Loucy (cell line): ENCODE measurements at regions not wholly inside any gene's neighbourhood (a gene's known extent, or its start where the extent isn't known, plus 50 kb on each side); places are given as distances from the start of the nearest gene placed in this dataset.

Experiments
- H2AFZ ChIP-seq: fragments of 200-600 bp; sonication (generic); 2 replicates; pipeline ENCODE4 v1.6.0; 2016; ENCODE audit warnings: antibody characterized with exemption, mild to moderate bottlenecking, low read length, moderate library complexity
- H3F3A ChIP-seq: fragments of 200-600 bp; 2 replicates; pipeline ENCODE4 v1.6.0; 2016; ENCODE audit warnings: antibody characterized with exemption, low read depth, mild to moderate bottlenecking
- H3K27me3 ChIP-seq: fragments of 200-600 bp; sonication (generic); 2 replicates; pipeline ENCODE4 v1.6.1; 2014; ENCODE audit warnings: low read length, mild to moderate bottlenecking; ENCODE audit not compliant: insufficient read depth, poor library complexity, severe bottlenecking
- H3K36me3 ChIP-seq: fragments of 200-600 bp; sonication (generic); 2 replicates; pipeline ENCODE4 v1.6.1; 2016; ENCODE audit warnings: low read length; ENCODE audit not compliant: insufficient read depth
- H3K4me1 ChIP-seq: fragments of 200-600 bp; sonication (generic); 2 replicates; pipeline ENCODE4 v1.5.1; 2014; ENCODE audit warnings: low read length, mild to moderate bottlenecking; ENCODE audit not compliant: insufficient read depth, poor library complexity, severe bottlenecking
- H3K4me2 ChIP-seq: fragments of 200-600 bp; sonication (generic); 2 replicates; pipeline ENCODE4 v1.6.0; 2014; ENCODE audit warnings: antibody characterized with exemption, low read length, low read depth, mild to moderate bottlenecking; ENCODE audit not compliant: poor library complexity, severe bottlenecking
- H3K4me3 ChIP-seq: fragments of 200-600 bp; sonication (generic); 2 replicates; pipeline ENCODE4 v1.5.1; 2014; ENCODE audit warnings: low read length, mild to moderate bottlenecking, mixed read lengths; ENCODE audit not compliant: poor library complexity, severe bottlenecking
- H3K79me2 ChIP-seq: fragments of 200-600 bp; sonication (generic); 2 replicates; pipeline ENCODE4 v1.6.1; 2014; ENCODE audit warnings: low read length; ENCODE audit not compliant: insufficient read depth
- H3K9ac ChIP-seq: fragments of 200-600 bp; sonication (generic); 2 replicates; pipeline ENCODE4 v1.6.0; 2014; ENCODE audit warnings: mild to moderate bottlenecking, low read depth, low read length, moderate library complexity; ENCODE audit not compliant: poor library complexity, severe bottlenecking
- H3K9me2 ChIP-seq: fragments of 200-600 bp; sonication (generic); replicated peaks from 2 replicates; pipeline ENCODE4 v1.6.1; 2016; ENCODE audit warnings: low read depth, low read length, mixed read lengths
- H3K9me3 ChIP-seq: fragments of 200-600 bp; sonication (generic); 2 replicates; pipeline ENCODE4 v1.6.1; 2014; ENCODE audit warnings: mild to moderate bottlenecking, antibody characterized with exemption, low read length, low read depth; ENCODE audit not compliant: insufficient read depth
- H4K20me1 ChIP-seq: fragments of 200-600 bp; sonication (generic); 2 replicates; pipeline ENCODE4 v1.6.0; 2014; ENCODE audit warnings: antibody characterized with exemption, low read length, mild to moderate bottlenecking; ENCODE audit not compliant: insufficient read depth, poor library complexity, severe bottlenecking
- EZH2phosphoT487 ChIP-seq: fragments of 200-600 bp; IDR thresholded peaks from 2 replicates; pipeline ENCODE4 v1.6.1; 2018; ENCODE audit warnings: antibody characterized with exemption, mild to moderate bottlenecking, moderate library complexity, borderline replicate concordance
- TF ChIP-seq, protein P1 (sequence below): fragments of 200-600 bp; sonication (generic); conservative IDR thresholded peaks from 2 replicates; pipeline ENCODE4 v1.5.1; 2014; ENCODE audit warnings: mild to moderate bottlenecking, antibody characterized with exemption, low read length

DNA sequence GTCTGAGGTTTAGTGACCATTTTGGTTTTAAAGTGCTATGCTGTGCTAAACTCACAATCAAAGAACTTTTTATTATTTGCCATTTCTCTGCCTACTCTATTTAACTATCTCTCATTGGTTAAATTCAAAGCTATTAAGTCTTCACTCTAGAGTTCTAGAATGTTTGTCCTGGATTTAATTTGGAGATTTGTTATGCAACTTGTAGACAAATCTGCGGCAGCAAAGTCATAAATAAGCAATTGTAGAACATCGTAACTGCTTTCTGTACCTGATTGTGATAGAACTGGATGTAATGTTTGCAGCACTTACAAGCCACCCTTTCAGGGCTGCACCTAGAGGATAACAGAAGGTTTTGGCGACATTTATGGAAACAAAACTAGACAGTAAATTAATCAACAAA is 566.5 kb upstream of the ADGRL2 start:
- TF ChIP-seq EZH2phosphoT487 = no peak
- TF ChIP-seq, protein P1, sequence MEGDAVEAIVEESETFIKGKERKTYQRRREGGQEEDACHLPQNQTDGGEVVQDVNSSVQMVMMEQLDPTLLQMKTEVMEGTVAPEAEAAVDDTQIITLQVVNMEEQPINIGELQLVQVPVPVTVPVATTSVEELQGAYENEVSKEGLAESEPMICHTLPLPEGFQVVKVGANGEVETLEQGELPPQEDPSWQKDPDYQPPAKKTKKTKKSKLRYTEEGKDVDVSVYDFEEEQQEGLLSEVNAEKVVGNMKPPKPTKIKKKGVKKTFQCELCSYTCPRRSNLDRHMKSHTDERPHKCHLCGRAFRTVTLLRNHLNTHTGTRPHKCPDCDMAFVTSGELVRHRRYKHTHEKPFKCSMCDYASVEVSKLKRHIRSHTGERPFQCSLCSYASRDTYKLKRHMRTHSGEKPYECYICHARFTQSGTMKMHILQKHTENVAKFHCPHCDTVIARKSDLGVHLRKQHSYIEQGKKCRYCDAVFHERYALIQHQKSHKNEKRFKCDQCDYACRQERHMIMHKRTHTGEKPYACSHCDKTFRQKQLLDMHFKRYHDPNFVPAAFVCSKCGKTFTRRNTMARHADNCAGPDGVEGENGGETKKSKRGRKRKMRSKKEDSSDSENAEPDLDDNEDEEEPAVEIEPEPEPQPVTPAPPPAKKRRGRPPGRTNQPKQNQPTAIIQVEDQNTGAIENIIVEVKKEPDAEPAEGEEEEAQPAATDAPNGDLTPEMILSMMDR = no peak
- Histone ChIP-seq H3K36me3 (no peaks in the 10 kb centered on the region), H3K9me3 (no peaks in the 10 kb centered on the region), H3K79me2 (no peaks in the 10 kb centered on the region), H2AFZ (no peak overlapping the region), H3K4me1 (no peaks in the 10 kb centered on the region), H3K4me2 (no peak overlapping the region), H3K9me2 (no peaks in the 10 kb centered on the region), H3F3A (no peaks in the 10 kb centered on the region), H4K20me1 (no peaks in the 10 kb centered on the region), H3K4me3 (no peak overlapping the region), H3K27me3 (no peaks in the 10 kb centered on the region), H3K9ac (no peak overlapping the region)

DNA sequence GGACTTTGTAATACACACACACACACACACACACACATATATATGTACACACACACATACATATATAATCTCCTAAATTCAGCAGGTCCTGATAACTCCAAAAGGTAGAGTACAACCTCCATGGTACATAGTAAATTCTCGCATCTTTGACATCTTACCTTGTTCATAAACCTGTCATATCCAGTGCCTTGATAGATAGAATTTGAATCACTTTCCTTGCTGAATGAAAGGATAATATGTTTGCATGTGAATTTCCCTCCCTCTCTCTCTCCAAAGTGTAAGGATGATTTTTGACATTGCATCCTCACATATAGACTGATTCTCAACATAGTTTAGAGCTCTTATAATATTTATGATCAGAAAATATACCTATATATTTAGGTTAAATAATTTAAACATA is 567.1 kb upstream of the ADGRL2 start:
- H3K36me3 ChIP-seq = no peaks in the 10 kb centered on the region
- no peak overlapping the region for H2AFZ ChIP-seq
- H3K9ac ChIP-seq = no peak overlapping the region
- H3K9me2 ChIP-seq = no peaks in the 10 kb centered on the region
- no peaks in the 10 kb centered on the region for H3K79me2 ChIP-seq
- no peak overlapping the region for H3K4me2 ChIP-seq
- no peaks in the 10 kb centered on the region for H3K4me1 ChIP-seq
- no peaks in the 10 kb centered on the region for H3F3A ChIP-seq
- H3K27me3 ChIP-seq = no peaks in the 10 kb centered on the region
- H3K9me3 ChIP-seq = no peaks in the 10 kb centered on the region
- H3K4me3 ChIP-seq = no peak overlapping the region
- no peaks in the 10 kb centered on the region for H4K20me1 ChIP-seq
- no peak for TF ChIP-seq EZH2phosphoT487
- TF ChIP-seq, protein P1 = no peak

DNA sequence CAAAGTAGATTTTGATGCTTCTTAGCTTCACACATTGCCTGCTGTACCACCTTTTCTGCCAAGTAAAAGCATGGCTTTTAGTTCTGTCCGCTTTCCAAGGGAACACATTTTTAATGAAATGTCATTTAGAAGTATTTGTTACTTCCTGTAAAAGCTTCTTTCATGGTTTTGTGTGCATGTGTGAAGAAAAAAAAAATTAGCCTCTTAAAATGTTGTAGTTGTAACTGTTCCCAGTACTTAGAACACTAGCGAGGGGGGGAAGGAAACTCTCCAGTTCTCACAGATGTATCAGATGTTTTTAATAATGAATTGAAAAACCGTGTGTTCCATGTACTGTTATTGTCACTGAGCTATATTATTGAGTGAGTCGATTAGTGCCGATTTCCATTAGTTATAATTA is 568.3 kb upstream of the ADGRL2 start:
- Histone ChIP-seq H3K4me2 (no peak overlapping the region), H2AFZ (no peak overlapping the region), H3K9ac (no peak overlapping the region), H3K9me2 (no peaks in the 10 kb centered on the region), H3K4me3 (no peak overlapping the region), H3F3A (no peaks in the 10 kb centered on the region), H3K36me3 (no peaks in the 10 kb centered on the region), H3K9me3 (no peaks in the 10 kb centered on the region), H3K79me2 (no peaks in the 10 kb centered on the region), H3K4me1 (no peaks in the 10 kb centered on the region), H3K27me3 (no peaks in the 10 kb centered on the region), H4K20me1 (no peaks in the 10 kb centered on the region)
- TF ChIP-seq, protein P1 = no peak
- no peak for TF ChIP-seq EZH2phosphoT487

DNA sequence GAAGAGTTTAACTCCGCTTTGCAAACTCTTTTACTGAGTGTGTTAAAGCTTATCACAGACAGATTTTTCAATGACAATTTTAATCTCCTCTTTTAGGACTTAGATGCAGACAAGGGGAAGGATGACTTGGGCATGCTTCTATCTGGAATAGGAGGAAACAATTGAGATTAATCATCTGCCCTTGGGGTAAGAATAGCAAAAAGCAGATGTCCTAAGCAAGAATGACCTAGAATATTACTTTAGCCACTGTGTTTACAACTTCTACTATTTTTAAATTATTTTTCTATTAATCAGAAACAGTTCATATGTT is 569.0 kb upstream of the ADGRL2 start:
- Histone ChIP-seq H4K20me1 (no peaks in the 10 kb centered on the region), H3K79me2 (no peaks in the 10 kb centered on the region), H3K27me3 (no peaks in the 10 kb centered on the region), H2AFZ (no peak overlapping the region), H3K4me2 (no peak overlapping the region), H3K4me1 (no peaks in the 10 kb centered on the region), H3K9me3 (no peaks in the 10 kb centered on the region), H3K9me2 (no peaks in the 10 kb centered on the region), H3K4me3 (no peak overlapping the region), H3K9ac (no peak overlapping the region), H3K36me3 (no peaks in the 10 kb centered on the region), H3F3A (no peaks in the 10 kb centered on the region)
- TF ChIP-seq, protein P1 = no peak
- no peak for TF ChIP-seq EZH2phosphoT487
